ENCODE measurements at regions not wholly inside any gene's neighbourhood (a gene's known extent, or its start where the extent isn't known, plus 50 kb on each side); places are given as distances from the start of the nearest gene placed in this dataset.

GRCh38 chr1:214953901-214954616 lies 128.5 kb upstream of the KCNK2 start:
- H4K20me1 ChIP-seq (ENCODE audit: insufficient read depth, low read length, poor library complexity, severe bottlenecking), result no peaks in the 10 kb centered on the region
- H3K9ac ChIP-seq (ENCODE audit: low read depth, low read length, poor library complexity, severe bottlenecking), result no peak overlapping the region
- no peaks in the 10 kb centered on the region for H3K36me3 ChIP-seq (ENCODE audit: insufficient read depth, low read length)
- H3K4me3 ChIP-seq (ENCODE audit: low read length, poor library complexity, severe bottlenecking), result no peak overlapping the region
- TF ChIP-seq CTCF (conservative IDR thresholded peaks at IDR 0.05; ENCODE audit: low read length) (no peak), EZH2phosphoT487 (IDR thresholded peaks at IDR 0.05; ENCODE audit: borderline replicate concordance) (no peak)
- no peaks in the 10 kb centered on the region for H3K27me3 ChIP-seq (ENCODE audit: insufficient read depth, low read length, poor library complexity, severe bottlenecking)
- no peaks in the 10 kb centered on the region for H3F3A ChIP-seq (ENCODE audit: low read depth)
- H3K79me2 ChIP-seq (ENCODE audit: insufficient read depth, low read length), result no peaks in the 10 kb centered on the region
- H3K9me3 ChIP-seq (ENCODE audit: insufficient read depth, low read depth, low read length), result no peaks in the 10 kb centered on the region
- no peaks in the 10 kb centered on the region for H3K9me2 ChIP-seq (replicated peaks; ENCODE audit: low read depth, low read length)
- H3K4me1 ChIP-seq (ENCODE audit: insufficient read depth, low read length, poor library complexity, severe bottlenecking), result no peaks in the 10 kb centered on the region
- H3K4me2 ChIP-seq (ENCODE audit: low read depth, low read length, poor library complexity, severe bottlenecking), result no peak overlapping the region
- no peak overlapping the region for H2AFZ ChIP-seq (ENCODE audit: low read length)

DNA sequence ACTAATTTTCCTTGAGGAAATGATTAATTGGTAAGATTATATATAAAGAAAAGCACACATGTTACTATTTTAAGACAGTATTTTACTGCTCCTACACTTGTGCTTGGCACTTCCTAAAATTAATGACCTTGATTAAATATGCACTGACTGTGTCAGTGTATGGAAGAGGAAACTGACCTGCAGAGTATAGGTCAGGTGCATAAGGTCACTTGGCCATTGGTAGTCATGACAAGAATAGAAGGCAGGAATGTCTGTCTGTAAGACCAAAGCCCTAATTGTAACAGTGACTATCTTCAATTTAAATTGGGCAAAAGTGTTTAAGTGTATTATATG lies 128.0 kb upstream of the KCNK2 start:
- Histone ChIP-seq H3K4me1 (ENCODE audit: insufficient read depth, low read length, poor library complexity, severe bottlenecking) (no peaks in the 10 kb centered on the region), H3K27me3 (ENCODE audit: insufficient read depth, low read length, poor library complexity, severe bottlenecking) (no peaks in the 10 kb centered on the region), H3F3A (ENCODE audit: low read depth) (no peaks in the 10 kb centered on the region), H3K4me3 (ENCODE audit: low read length, poor library complexity, severe bottlenecking) (no peak overlapping the region), H3K36me3 (ENCODE audit: insufficient read depth, low read length) (no peaks in the 10 kb centered on the region), H3K9me2 (replicated peaks; ENCODE audit: low read depth, low read length) (no peaks in the 10 kb centered on the region), H3K9me3 (ENCODE audit: insufficient read depth, low read depth, low read length) (no peaks in the 10 kb centered on the region), H2AFZ (ENCODE audit: low read length) (no peak overlapping the region), H3K79me2 (ENCODE audit: insufficient read depth, low read length) (no peaks in the 10 kb centered on the region), H3K4me2 (ENCODE audit: low read depth, low read length, poor library complexity, severe bottlenecking) (no peak overlapping the region), H4K20me1 (ENCODE audit: insufficient read depth, low read length, poor library complexity, severe bottlenecking) (no peaks in the 10 kb centered on the region), H3K9ac (ENCODE audit: low read depth, low read length, poor library complexity, severe bottlenecking) (no peak overlapping the region)
- TF ChIP-seq CTCF (conservative IDR thresholded peaks at IDR 0.05; ENCODE audit: low read length) (no peak), EZH2phosphoT487 (IDR thresholded peaks at IDR 0.05; ENCODE audit: borderline replicate concordance) (no peak)

DNA sequence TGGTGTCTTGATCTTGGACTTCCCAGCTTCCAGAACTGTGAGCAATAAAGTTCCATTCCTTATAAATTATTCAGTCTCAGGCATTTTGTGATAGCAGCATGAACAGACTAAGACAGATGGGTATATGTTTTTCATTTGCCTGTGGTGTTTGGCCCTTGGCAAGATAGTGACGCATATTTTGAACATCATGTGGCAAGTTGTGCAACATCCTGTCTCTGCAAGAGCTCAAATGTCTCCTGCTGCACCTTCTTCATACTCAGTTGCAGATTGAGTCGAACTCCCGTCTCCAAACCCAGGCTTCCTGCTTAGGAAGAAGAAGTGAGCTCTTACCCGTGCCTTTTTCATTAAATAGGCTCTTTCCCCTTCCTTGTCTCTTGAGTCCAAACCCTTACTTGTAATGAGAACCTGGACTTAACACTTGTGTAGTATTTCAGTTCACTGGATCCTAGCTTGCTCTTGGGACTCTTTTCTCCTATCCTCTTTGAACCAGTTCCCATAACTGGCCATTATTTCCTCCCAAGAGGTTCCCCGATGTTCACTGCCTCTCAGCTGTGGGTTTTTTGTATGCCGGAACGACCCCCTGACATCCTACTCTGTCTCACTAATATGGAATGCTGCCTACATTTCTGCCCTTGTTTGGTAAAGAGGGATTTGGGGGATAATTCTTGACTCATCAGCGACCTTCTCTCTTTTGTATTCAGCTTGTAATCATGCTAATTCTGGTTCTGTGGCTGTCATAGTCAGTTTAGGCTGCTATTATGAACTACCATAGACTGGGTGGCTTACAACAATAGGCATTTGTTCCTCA lies 125.0 kb upstream of the KCNK2 start:
- Histone ChIP-seq H4K20me1 (ENCODE audit: insufficient read depth, low read length, poor library complexity, severe bottlenecking) (no peaks in the 10 kb centered on the region), H3K36me3 (ENCODE audit: insufficient read depth, low read length) (no peaks in the 10 kb centered on the region), H3K27me3 (ENCODE audit: insufficient read depth, low read length, poor library complexity, severe bottlenecking) (no peaks in the 10 kb centered on the region), H3K4me2 (ENCODE audit: low read depth, low read length, poor library complexity, severe bottlenecking) (no peak overlapping the region), H3K9me3 (ENCODE audit: insufficient read depth, low read depth, low read length) (no peaks in the 10 kb centered on the region), H2AFZ (ENCODE audit: low read length) (no peak overlapping the region), H3K4me3 (ENCODE audit: low read length, poor library complexity, severe bottlenecking) (no peak overlapping the region), H3K9me2 (replicated peaks; ENCODE audit: low read depth, low read length) (no peaks in the 10 kb centered on the region), H3F3A (ENCODE audit: low read depth) (no peaks in the 10 kb centered on the region), H3K9ac (ENCODE audit: low read depth, low read length, poor library complexity, severe bottlenecking) (no peak overlapping the region), H3K79me2 (ENCODE audit: insufficient read depth, low read length) (no peaks in the 10 kb centered on the region), H3K4me1 (ENCODE audit: insufficient read depth, low read length, poor library complexity, severe bottlenecking) (no peaks in the 10 kb centered on the region)
- TF ChIP-seq EZH2phosphoT487 (IDR thresholded peaks at IDR 0.05; ENCODE audit: borderline replicate concordance) (no peak), CTCF (conservative IDR thresholded peaks at IDR 0.05; ENCODE audit: low read length) (no peak)
